Progenitor cell of endocrine pancreas (in vitro differentiated cells): ENCODE measurements at regions not wholly inside any gene's neighbourhood (a gene's known extent, or its start where the extent isn't known, plus 50 kb on each side); places are given as distances from the start of the nearest gene placed in this dataset.
"Not testable (repeated sequence)": the region's sequence is repeated elsewhere in the genome, so short reads cannot be mapped to it uniquely, and the experiment has no call there.

Experiments used
- DNase-seq: peaks from one replicate; pipeline ENCODE4 v3.0.0; 2021; ENCODE audit warnings: low spot score; ENCODE audit not compliant: unreplicated experiment
- H3K27ac Mint-ChIP-seq: 2 replicates; pipeline ENCODE4 v1.8.0; 2021; ENCODE audit warnings: mild to moderate bottlenecking, moderate library complexity, mixed read lengths
- H3K27me3 Mint-ChIP-seq: 2 replicates; pipeline ENCODE4 v1.8.0; 2021; ENCODE audit warnings: mixed read lengths
- H3K36me3 Mint-ChIP-seq: 2 replicates; pipeline ENCODE4 v1.8.0; 2022; ENCODE audit warnings: mixed read lengths; ENCODE audit not compliant: insufficient read depth
- H3K4me1 Mint-ChIP-seq: 2 replicates; pipeline ENCODE4 v1.8.0; 2021; ENCODE audit warnings: low read depth, mixed read lengths
- H3K4me3 Mint-ChIP-seq: 2 replicates; pipeline ENCODE4 v1.8.0; 2021; ENCODE audit warnings: low read depth, mild to moderate bottlenecking, moderate library complexity, mixed read lengths
- H3K9me3 Mint-ChIP-seq: 2 replicates; pipeline ENCODE4 v1.8.0; 2021; ENCODE audit warnings: low read depth, mixed read lengths
- TF ChIP-seq, protein P1 (sequence below): fragments of 200-600 bp; sonication (generic); IDR thresholded peaks from one replicate; pipeline ENCODE4 v1.5.0; 2021; ENCODE audit warnings: antibody characterized with exemption, mild to moderate bottlenecking; ENCODE audit not compliant: unreplicated experiment

DNA sequence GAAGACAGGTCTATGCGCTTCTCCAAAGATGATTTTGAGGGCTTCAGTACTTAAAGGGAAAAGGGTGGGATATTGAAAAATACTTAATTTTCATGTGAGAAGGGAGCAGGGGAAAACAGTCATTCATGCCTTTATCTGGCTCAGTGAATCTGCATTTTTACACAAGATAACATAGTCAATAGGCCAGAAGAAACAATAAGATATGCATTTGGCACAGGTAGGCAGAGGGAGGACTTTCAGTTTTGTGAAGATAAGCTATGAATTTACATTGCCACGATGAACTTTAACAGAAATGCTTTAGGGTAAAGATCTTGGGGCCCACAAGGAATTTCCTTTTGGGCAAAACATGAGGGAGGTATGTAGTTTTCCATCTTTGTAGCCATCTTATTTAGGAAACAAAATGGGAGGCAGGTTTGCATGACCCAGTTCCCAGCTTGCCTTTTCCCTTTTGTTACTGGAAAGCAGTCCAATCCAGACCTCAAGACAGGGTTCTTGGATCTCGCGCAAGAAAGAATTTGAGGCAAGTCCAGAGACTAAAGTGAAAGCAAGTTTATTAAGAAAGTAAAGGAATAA is 504.2 kb downstream of the IGSF11 start:
- H3K4me1 Mint-ChIP-seq = peaks cover 13% of the 10 kb centered on the region
- TF ChIP-seq, protein P1, sequence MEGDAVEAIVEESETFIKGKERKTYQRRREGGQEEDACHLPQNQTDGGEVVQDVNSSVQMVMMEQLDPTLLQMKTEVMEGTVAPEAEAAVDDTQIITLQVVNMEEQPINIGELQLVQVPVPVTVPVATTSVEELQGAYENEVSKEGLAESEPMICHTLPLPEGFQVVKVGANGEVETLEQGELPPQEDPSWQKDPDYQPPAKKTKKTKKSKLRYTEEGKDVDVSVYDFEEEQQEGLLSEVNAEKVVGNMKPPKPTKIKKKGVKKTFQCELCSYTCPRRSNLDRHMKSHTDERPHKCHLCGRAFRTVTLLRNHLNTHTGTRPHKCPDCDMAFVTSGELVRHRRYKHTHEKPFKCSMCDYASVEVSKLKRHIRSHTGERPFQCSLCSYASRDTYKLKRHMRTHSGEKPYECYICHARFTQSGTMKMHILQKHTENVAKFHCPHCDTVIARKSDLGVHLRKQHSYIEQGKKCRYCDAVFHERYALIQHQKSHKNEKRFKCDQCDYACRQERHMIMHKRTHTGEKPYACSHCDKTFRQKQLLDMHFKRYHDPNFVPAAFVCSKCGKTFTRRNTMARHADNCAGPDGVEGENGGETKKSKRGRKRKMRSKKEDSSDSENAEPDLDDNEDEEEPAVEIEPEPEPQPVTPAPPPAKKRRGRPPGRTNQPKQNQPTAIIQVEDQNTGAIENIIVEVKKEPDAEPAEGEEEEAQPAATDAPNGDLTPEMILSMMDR = no peak

DNA sequence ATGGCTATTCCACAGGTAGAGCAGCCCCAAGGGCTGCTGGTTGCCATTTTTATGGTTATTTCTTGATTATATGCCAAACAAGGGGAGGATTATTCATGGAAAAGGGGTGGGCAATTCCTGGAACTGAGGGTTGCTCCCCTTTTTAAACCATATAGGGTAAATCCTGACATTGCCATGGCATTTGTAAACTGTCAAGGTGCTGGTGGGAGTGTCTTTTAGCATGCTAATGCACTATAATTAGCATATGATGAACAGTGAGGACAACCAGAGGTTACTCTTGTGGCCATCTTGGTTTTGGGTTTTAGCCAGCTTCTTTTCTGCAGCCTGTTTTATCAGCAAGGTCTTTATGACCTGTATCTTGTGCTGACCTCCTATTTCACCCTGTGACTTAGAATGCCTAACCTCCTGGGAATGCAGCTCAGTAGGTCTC is 503.7 kb downstream of the IGSF11 start:
- not testable (repeated sequence) for DNase-seq, H3K27ac Mint-ChIP-seq, H3K4me3 Mint-ChIP-seq, H3K9me3 Mint-ChIP-seq, H3K36me3 Mint-ChIP-seq, H3K27me3 Mint-ChIP-seq
- H3K4me1 Mint-ChIP-seq = peaks cover 13% of the 10 kb centered on the region

More for the DNA sequence above, 504.2 kb downstream of the IGSF11 start:
- no peak overlapping the region for H3K27ac Mint-ChIP-seq
- peaks cover 12% of the 10 kb centered on the region for H3K9me3 Mint-ChIP-seq
- H3K4me3 Mint-ChIP-seq = no peak overlapping the region
- no peak for DNase-seq
- peaks cover 4% of the 10 kb centered on the region for H3K36me3 Mint-ChIP-seq
- H3K27me3 Mint-ChIP-seq = no peaks in the 10 kb centered on the region

DNA sequence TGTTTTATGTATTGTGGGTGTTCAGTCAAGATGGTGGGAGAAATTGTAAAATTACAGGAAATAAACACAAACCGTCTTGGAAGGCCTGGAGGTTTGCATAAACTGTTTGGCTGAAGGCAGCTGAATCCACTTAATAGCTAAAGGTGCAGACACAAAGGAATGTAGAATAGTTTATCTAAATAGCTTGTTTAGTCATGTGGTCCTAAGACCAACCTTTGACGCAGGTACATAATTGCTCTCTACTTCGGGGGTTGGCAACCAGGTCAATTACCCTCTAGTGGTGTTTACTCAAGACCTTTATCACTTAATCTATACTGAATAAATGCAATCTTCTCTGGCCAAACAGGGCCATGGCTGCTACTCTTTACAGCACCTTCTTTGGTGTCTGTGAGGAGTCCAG is 502.8 kb downstream of the IGSF11 start:
- H3K4me3 Mint-ChIP-seq = no peak overlapping the region
- no peak overlapping the region for H3K27ac Mint-ChIP-seq
- no peaks in the 10 kb centered on the region for H3K27me3 Mint-ChIP-seq
- H3K4me1 Mint-ChIP-seq = peaks cover 13% of the 10 kb centered on the region
- TF ChIP-seq, protein P1 = no peak
- peaks cover 9% of the 10 kb centered on the region for H3K9me3 Mint-ChIP-seq
- peaks cover 5% of the 10 kb centered on the region for H3K36me3 Mint-ChIP-seq
- DNase-seq = no peak

DNA sequence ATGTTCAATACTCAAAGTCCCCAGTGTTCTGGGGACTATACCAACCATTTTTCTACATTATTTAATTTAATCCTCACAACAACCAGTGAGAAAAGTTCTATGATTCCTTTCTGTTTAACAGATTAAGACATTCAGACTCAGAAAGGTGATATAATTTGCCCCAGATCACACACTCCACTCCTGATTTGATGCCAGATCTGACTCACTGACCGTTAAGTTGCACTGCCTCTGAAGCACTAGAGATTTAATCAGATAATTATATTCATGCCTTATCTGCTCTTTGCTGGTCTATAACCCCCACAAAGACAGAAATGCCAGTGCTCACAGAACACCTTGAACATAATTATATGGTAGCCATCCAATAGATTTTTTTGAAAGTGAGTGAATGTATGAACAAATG is 501.0 kb downstream of the IGSF11 start:
- Mint-ChIP-seq H3K4me3 (no peak overlapping the region), H3K9me3 (peaks cover 14% of the 10 kb centered on the region), H3K4me1 (peaks cover 9% of the 10 kb centered on the region), H3K27ac (no peak overlapping the region), H3K27me3 (no peaks in the 10 kb centered on the region), H3K36me3 (peaks cover 5% of the 10 kb centered on the region)
- TF ChIP-seq, protein P1 = no peak
- DNase-seq = no peak

DNA sequence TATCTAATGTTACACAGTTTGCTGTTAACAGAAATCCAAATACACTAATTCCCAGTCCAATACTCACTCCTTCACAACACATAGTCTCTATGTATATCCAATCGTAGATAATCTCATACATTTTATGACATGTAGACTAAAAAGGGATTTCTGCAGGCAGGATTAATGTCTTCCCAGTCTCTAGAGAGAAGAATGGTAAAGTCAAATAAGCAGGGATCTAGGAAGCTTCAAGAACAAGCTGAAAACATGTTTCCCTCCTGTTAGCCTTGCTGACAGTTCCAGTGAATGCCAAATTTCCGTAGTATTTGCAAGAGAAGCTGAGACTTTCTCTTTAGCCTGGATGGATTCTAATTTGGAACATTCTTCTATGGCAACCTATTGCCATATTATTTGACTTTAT is 500.1 kb downstream of the IGSF11 start:
- Mint-ChIP-seq H3K27ac (no peak overlapping the region), H3K4me3 (no peak overlapping the region), H3K36me3 (peaks cover 6% of the 10 kb centered on the region), H3K27me3 (no peaks in the 10 kb centered on the region), H3K9me3 (peaks cover 19% of the 10 kb centered on the region), H3K4me1 (peaks cover 13% of the 10 kb centered on the region)
- TF ChIP-seq, protein P1 = no peak
- no peak for DNase-seq

DNA sequence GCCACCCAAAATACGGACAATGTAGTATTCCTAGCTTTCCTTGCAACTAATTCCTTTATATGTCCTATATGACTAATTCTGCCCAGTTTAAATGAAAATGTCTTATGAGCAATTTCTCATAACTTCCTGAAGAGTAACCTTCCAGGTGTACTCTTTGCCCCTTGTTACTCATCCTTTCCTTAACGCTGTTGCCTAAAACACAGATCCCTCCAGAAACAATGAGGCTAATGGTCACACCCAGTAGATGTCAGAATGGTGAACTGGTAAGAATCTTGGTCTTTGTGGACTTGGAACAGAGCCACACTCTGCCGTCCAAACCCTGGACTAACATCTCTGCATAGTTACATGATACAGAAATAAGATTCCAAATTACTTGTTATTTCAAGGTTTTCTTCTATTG is 497.9 kb downstream of the IGSF11 start:
- no peak for DNase-seq
- no peaks in the 10 kb centered on the region for H3K27me3 Mint-ChIP-seq
- TF ChIP-seq, protein P1 = no peak
- H3K36me3 Mint-ChIP-seq = peaks cover 4% of the 10 kb centered on the region
- H3K4me3 Mint-ChIP-seq = no peak overlapping the region
- peaks cover 26% of the 10 kb centered on the region for H3K4me1 Mint-ChIP-seq
- H3K27ac Mint-ChIP-seq = no peak overlapping the region
- peaks cover 20% of the 10 kb centered on the region for H3K9me3 Mint-ChIP-seq
